SK-MEL-5 (cell line): ENCODE measurements at regions not wholly inside any gene's neighbourhood (a gene's known extent, or its start where the extent isn't known, plus 50 kb on each side); places are given as distances from the start of the nearest gene placed in this dataset.
"Not testable (repeated sequence)": the region's sequence is repeated elsewhere in the genome, so short reads cannot be mapped to it uniquely, and the experiment has no call there.

Source experiments
- DNase-seq: peaks from one replicate; pipeline ENCODE4 v3.0.0-alpha.2; 2016; ENCODE audit warnings: low read depth, low spot score
- in situ Hi-C: cut with HindIII; loops from 2 replicates; pipeline ENCODE4 v1.10.0; 2016; ENCODE audit warnings: low sequenced_read_pairs, high pct_unique_total_duplicates, low pct_unique_long_range_greater_than_20kb

- DNase-seq: peak; percentile 87
- in situ Hi-C loops: not testable (repeated sequence)
These were observed 86.8 kb upstream of the METTL9 start for GRCh38 chr16:21512280-21513192.

DNA sequence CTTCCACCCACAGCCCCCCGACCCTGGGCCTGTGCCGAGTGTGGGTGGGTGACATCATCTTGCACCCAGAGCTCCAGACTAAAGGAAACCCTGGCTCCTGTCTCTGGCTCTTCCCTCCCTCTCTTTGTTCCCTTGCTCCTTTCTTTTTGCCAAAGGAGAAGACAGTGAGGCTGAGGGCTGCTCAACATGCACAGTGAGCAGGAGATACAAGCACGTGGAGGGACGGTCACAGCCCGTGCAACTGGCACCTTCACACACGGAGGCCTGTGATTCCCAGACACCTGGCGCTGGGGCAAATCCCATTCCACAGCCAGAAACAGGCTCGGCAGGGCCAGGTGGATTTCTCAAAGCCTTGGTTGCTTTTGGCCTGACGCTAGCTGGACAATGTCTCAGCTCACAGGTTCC, 86.0 kb upstream of the METTL9 start:
- peak; percentile 24 for DNase-seq
- in situ Hi-C loops: not testable (repeated sequence)

- DNase-seq, in situ Hi-C loops: not testable (repeated sequence)
These were observed 85.4 kb upstream of the METTL9 start for GRCh38 chr16:21513812-21514473.

- DNase-seq, in situ Hi-C loops: not testable (repeated sequence)
These were observed 84.9 kb upstream of the METTL9 start for GRCh38 chr16:21514474-21514840.

GRCh38 chr16:21516705-21517040, 82.7 kb upstream of the METTL9 start:
- DNase-seq, in situ Hi-C loops: not testable (repeated sequence)

GRCh38 chr16:21517263-21517662, 82.1 kb upstream of the METTL9 start:
- DNase-seq, in situ Hi-C loops: not testable (repeated sequence)

GRCh38 chr16:21519361-21520133, 79.8 kb upstream of the METTL9 start:
- DNase-seq, in situ Hi-C loops: not testable (repeated sequence)

DNA sequence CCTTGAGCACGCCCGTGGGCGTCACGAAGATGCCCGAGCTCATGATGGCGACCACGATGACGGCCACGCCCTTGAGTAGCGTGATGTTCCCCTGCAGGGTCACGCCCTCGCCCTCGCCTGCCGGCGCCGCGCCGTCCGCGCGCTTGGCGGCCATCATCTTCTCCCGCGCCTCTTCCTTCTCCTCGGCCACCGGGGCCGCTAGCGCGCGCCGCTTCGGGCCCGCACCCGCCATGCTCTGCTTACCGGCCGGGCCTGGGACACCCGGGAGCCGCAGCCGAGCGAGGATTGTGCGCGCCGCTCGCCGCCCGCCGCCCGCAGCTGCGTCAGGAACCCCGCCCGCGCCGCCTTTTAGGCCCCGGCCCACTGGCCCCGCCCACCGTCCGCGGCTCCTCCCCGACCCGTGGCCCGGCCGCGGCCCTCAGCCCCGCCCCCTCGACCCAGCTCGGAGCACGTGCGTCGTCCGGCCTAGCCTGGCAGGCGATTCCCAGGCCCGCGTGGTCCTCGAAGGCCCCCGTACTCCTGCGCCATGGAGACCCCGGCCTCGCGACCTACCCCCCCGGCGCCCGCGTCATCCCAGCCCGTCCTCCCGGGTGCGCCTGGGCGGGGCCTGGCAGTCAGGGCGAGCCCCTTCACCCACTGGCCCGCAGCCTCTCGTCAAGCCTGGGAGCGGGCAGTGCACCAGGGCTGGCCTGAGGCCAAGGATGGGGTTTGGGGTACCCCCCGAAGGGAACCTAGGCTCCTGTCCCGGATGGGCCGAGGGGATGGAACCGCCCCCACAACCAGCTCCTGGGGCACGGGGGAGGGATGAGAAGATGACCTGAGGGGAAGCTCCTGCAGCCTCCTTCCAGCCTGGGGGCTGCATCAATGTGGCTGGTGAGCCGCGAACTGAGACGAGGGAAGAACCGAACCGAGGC, 79.0 kb upstream of the METTL9 start:
- in situ Hi-C loops: not testable (repeated sequence)
- peak; percentile 97 for DNase-seq

- DNase-seq, in situ Hi-C loops: not testable (repeated sequence)
These were observed 78.4 kb upstream of the METTL9 start for GRCh38 chr16:21521048-21521389.

- in situ Hi-C loops: not testable (repeated sequence)
- DNase-seq: peak; percentile 38
These were observed 77.8 kb upstream of the METTL9 start for GRCh38 chr16:21521390-21522143.

- in situ Hi-C loops, DNase-seq: not testable (repeated sequence)
These were observed 76.5 kb upstream of the METTL9 start for GRCh38 chr16:21522846-21523245.

- DNase-seq: no peak
- in situ Hi-C loops: no loop called here
These were observed 75.8 kb upstream of the METTL9 start for GRCh38 chr16:21523411-21524067.

DNA sequence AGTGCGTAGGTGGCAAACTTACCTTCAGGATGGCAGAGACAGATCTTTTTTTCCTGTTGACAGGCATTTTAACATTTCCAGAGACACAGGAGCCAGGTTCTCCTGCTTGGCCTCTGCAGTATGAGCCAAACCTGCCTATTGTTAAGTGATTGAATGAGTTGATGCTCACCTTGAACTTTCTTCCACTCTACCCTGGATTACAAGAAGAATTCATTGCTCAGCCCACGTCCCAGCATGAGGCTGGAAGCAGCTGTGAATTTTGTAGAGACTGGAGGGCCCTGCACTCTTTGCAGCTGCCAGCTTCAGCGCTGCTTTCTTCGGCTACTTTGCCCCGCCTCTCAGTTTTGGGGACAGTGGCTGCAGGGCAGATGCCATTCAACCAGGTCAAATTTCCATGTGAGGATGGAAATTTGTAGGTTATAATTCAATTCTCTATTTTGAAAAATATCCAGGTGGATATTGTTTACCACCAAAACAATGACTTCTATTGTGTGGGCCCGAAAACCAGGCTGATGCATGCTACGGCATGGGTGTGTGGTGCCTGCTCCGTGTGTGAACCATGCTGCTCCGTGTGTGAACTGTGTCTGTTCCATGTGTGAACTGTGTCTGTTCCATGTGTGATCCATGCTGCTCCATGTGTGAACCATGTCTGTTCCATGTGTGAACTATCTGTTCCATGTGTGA, 75.2 kb upstream of the METTL9 start:
- in situ Hi-C loops: no loop called here

GRCh38 chr16:21524752-21525028, 74.7 kb upstream of the METTL9 start:
- DNase-seq, in situ Hi-C loops: not testable (repeated sequence)

More for the DNA sequence above, 75.2 kb upstream of the METTL9 start:
- no peak for DNase-seq

GRCh38 chr16:21525029-21525895, 74.1 kb upstream of the METTL9 start:
- in situ Hi-C loops: not testable (repeated sequence)

More at GRCh38 chr16:21525029-21525895, 74.1 kb upstream of the METTL9 start:
- DNase-seq: not testable (repeated sequence)
